ENCODE measurements at regions not wholly inside any gene's neighbourhood (a gene's known extent, or its start where the extent isn't known, plus 50 kb on each side); places are given as distances from the start of the nearest gene placed in this dataset.

- ChIA-PET POLR2A (ENCODE audit: unreplicated experiment) (no interaction called here), CTCF (interaction anchor here (0.9 kb wide), 1 partner anchor 15 kb away, joined by 3 read pairs; no protein-coding TSS in a partner anchor)
- peak overlapping the region; percentile 80; the same call in 1 of the 2 replicates for H3K14ac ChIP-seq (replicated peaks; ENCODE audit: low read depth, low read length)
- H3K27ac ChIP-seq (ENCODE audit: insufficient read depth, low read length): no peak overlapping the region
- peak overlapping the region; percentile 74 for H2BK5ac ChIP-seq (ENCODE audit: low read depth, low read length, poor library complexity, severe bottlenecking)
- H2BK120ac ChIP-seq (ENCODE audit: low read depth, low read length): peak overlapping the region; percentile 83
- H4K5ac ChIP-seq (ENCODE audit: low read depth, low read length): no peak overlapping the region
- dilution Hi-C loops (cut with HindIII; ENCODE audit: low sequenced_read_pairs, unreplicated experiment) (no loop called here), in situ Hi-C loops (cut with MboI; ENCODE audit: low sequenced_read_pairs) (no loop called here), intact Hi-C loops (cut with micrococcal nuclease) (loop anchor here (2.0 to 10.0 kb wide), 6 partner anchors 320 to 1273 kb away; partner anchors contain the start of gene MDFIC)
- H3K9me1 ChIP-seq (ENCODE audit: insufficient read depth, low read length): no peaks in the 10 kb centered on the region
- peak overlapping the region; percentile 21; the same call in 1 of the 2 replicates for H4K91ac ChIP-seq (ENCODE audit: insufficient read depth, low read depth, low read length)
- no peak for TF ChIP-seq CEBPB (IDR thresholded peaks at IDR 0.05; ENCODE audit: low read depth, low read length)
- no peak for TF ChIP-seq CTCF (conservative IDR thresholded peaks at IDR 0.05; ENCODE audit: low read depth, low read length)
- no peak for TF ChIP-seq RCOR1 (IDR thresholded peaks at IDR 0.05; ENCODE audit: insufficient replicate concordance, low read length)
- no peak for TF ChIP-seq RFX5 (IDR thresholded peaks at IDR 0.05; ENCODE audit: low read depth, low read length)
- no peak for TF ChIP-seq BHLHE40 (IDR thresholded peaks at IDR 0.05; ENCODE audit: low read depth, low read length)
- TF ChIP-seq RAD21 (IDR thresholded peaks at IDR 0.05; ENCODE audit: low read length): no peak
- no peak for TF ChIP-seq MAZ (IDR thresholded peaks at IDR 0.05; ENCODE audit: borderline replicate concordance, low read depth, low read length)
- TF ChIP-seq CHD1 (IDR thresholded peaks at IDR 0.05; ENCODE audit: low read depth, low read length): no peak
- no peak for TF ChIP-seq MXI1 (IDR thresholded peaks at IDR 0.05; ENCODE audit: borderline replicate concordance, low read depth, low read length)
- no peak for TF ChIP-seq ELK1 (IDR thresholded peaks at IDR 0.05; ENCODE audit: borderline replicate concordance, low read depth, low read length)
- TF ChIP-seq POLR2A (IDR thresholded peaks at IDR 0.05; ENCODE audit: low read depth, low read length): no peak
- BruUV-seq (replicated peaks): no TSS peak
- no peak overlapping the region for H2AFZ ChIP-seq (replicated peaks; ENCODE audit: low read length, poor library complexity)
- peak overlapping the region in 1 of 2 experiments; percentile 32; a peak in 1 of 4 replicates for H4K8ac ChIP-seq (ENCODE audit: low read depth in 2 of 2, low read length in 2 of 2)
- no peak overlapping the region for H3K4me2 ChIP-seq (ENCODE audit: low read depth, low read length)
- H2BK15ac ChIP-seq (ENCODE audit: low read depth, low read length): peak overlapping the region; percentile 88; the same call in 1 of the 3 replicates
- ATAC-seq (ENCODE audit: low read depth): no peak
- H3K18ac ChIP-seq (ENCODE audit: low read depth, low read length): peak overlapping the region; percentile 75; the same call in 1 of the 2 replicates
- no peak overlapping the region for H3K9ac ChIP-seq (ENCODE audit: low read depth, low read length)
- H3K23ac ChIP-seq (ENCODE audit: low read depth, low read length): no peak overlapping the region
- H4K20me1 ChIP-seq (ENCODE audit: insufficient read depth, low read length): no peaks in the 10 kb centered on the region
- no peaks in the 10 kb centered on the region for H3K36me3 ChIP-seq (ENCODE audit: control insufficient read depth, insufficient read depth, low read length)
- WGBS, 2 experiments (ENCODE audit: extremely low coverage in 2 of 2, insufficient read length in 1 of 2): no CpG with 5 or more reads among the region's 1 CpG
- DNase-seq: no peak
- H2BK20ac ChIP-seq (ENCODE audit: low read depth, low read length): peak overlapping the region; percentile 93; the same call in 1 of the 2 replicates
- peak overlapping the region; percentile 31; the same call in 1 of the 2 replicates for H2AK5ac ChIP-seq (ENCODE audit: low read depth, low read length)
- H3K4me1 ChIP-seq (ENCODE audit: control insufficient read depth, insufficient read depth, low read length): peaks cover under 1% of the 10 kb centered on the region; the same call in 1 of the 2 replicates
- no peak overlapping the region for H3K56ac ChIP-seq (ENCODE audit: extremely low read depth, insufficient read depth, low read length)
- H3K27me3 ChIP-seq (ENCODE audit: control insufficient read depth, insufficient read depth, low read length): no peaks in the 10 kb centered on the region
- no peak overlapping the region for H2AK9ac ChIP-seq (replicated peaks; ENCODE audit: low read depth, low read length, poor library complexity)
- no peaks in the 10 kb centered on the region for H3K79me1 ChIP-seq (ENCODE audit: low read depth in 1 of 2, low read length in 2 of 2)
- H3K4ac ChIP-seq (ENCODE audit: low read depth, low read length): peak overlapping the region; percentile 69; the same call in 1 of the 2 replicates
- no peaks in the 10 kb centered on the region for H3K9me3 ChIP-seq (ENCODE audit: control insufficient read depth, insufficient read depth, low read length)
- H3K4me3 ChIP-seq (ENCODE audit: insufficient read depth, low read depth, low read length): no peak overlapping the region
These were observed 435.8 kb downstream of the MDFIC start for GRCh38 chr7:115357703-115357999.
